ENCODE measurements at regions not wholly inside any gene's neighbourhood (a gene's known extent, or its start where the extent isn't known, plus 50 kb on each side); places are given as distances from the start of the nearest gene placed in this dataset.
"Not testable (repeated sequence)": the region's sequence is repeated elsewhere in the genome, so short reads cannot be mapped to it uniquely, and the experiment has no call there.

DNA sequence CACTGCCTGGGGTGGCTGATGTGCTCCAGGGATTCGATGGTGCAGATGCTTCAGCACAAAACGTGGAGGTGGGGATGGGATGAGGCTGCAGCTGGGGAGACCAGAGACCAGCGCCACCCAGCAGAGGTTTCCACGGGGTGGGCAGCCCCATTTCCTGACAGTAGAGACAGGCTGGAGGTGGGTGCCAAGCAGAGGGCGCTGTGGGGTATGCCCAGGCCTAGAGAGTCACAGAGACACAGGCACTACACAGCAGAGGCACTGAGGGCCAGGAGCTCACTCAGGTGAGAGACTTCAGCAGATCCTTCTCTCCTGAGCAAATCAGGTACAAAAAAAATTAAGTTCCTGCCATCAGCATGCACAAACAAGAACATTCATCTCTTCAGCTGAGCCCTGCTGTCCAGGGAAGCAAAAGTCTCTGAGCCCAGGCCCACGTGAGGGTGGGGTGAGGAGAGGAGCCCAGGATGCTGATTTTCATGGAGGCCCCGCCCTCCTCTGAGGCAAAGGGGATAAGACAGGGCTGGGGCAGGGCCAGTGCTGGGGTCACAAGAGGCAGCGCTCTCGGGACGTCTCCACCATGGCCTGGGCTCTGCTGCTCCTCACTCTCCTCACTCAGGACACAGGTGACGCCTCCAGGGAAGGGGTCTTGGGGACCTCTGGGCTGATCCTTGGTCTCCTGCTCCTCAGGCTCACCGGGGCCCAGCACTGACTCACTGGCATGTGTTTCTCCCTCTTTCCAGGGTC, 53.1 kb downstream of the GGTLC2 start:
- DNase-seq (ENCODE audit: insufficient read length) (no peak), FAIRE-seq (no peak)
- TF ChIP-seq TAF1 (IDR thresholded peaks at IDR 0.05; ENCODE audit: borderline replicate concordance, low read depth, low read length) (no peak), POLR2A (IDR thresholded peaks at IDR 0.05; ENCODE audit: low read depth, low read length) (no peak), POLR2AphosphoS5 (IDR thresholded peaks at IDR 0.05; ENCODE audit: low read depth, low read length) (no peak)

DNA sequence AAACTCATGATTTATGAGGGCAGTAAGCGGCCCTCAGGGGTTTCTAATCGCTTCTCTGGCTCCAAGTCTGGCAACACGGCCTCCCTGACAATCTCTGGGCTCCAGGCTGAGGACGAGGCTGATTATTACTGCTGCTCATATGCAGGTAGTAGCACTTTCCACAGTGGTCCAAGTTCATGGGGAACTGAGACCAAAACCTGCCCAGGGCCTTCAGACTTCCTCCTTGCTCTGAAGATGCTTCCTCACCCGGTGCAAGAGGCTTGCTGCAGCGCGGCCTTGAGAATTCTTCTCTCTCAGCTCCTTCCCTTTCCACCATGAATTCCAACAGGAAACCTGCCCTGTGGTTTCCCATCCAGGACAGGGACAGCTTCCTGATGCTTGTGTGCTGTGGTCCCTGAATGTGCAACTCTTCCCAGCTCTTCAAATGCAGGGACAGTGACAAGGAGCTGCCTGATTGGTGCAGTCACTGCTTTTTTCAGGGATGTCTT, 53.9 kb downstream of the GGTLC2 start:
- DNase-seq (ENCODE audit: insufficient read length) (no peak), FAIRE-seq (no peak)

DNA sequence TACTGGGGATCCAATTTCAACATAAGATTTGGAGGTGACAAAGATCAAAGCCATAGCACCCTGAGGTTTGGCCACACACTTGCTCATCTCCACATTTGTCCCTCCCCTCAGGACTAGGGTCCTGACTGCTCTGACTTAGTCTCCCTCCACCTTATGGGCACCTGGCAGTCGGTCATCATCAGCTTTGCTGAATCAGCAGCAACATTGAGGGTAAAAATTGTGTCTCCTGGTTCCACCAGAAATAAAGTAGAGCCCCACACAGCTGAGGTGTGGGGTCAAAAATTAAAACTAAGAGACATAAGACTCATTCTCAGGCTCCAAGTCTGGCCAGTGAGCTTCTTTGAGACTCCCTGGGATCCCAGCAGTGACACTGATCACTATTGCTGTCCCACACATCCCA, 56.2 kb downstream of the GGTLC2 start:
- FAIRE-seq (no peak), DNase-seq (ENCODE audit: insufficient read length) (no peak)
- TF ChIP-seq POLR2A (IDR thresholded peaks at IDR 0.05; ENCODE audit: low read depth, low read length) = no peak
- no peak for TF ChIP-seq TAF1 (IDR thresholded peaks at IDR 0.05; ENCODE audit: borderline replicate concordance, low read depth, low read length)
- TF ChIP-seq POLR2AphosphoS5 (IDR thresholded peaks at IDR 0.05; ENCODE audit: low read depth, low read length) = no peak

More for the DNA sequence above, 53.9 kb downstream of the GGTLC2 start:
- TF ChIP-seq TAF1 (IDR thresholded peaks at IDR 0.05; ENCODE audit: borderline replicate concordance, low read depth, low read length) = no peak
- TF ChIP-seq POLR2A (IDR thresholded peaks at IDR 0.05; ENCODE audit: low read depth, low read length) = no peak
- no peak for TF ChIP-seq POLR2AphosphoS5 (IDR thresholded peaks at IDR 0.05; ENCODE audit: low read depth, low read length)

DNA sequence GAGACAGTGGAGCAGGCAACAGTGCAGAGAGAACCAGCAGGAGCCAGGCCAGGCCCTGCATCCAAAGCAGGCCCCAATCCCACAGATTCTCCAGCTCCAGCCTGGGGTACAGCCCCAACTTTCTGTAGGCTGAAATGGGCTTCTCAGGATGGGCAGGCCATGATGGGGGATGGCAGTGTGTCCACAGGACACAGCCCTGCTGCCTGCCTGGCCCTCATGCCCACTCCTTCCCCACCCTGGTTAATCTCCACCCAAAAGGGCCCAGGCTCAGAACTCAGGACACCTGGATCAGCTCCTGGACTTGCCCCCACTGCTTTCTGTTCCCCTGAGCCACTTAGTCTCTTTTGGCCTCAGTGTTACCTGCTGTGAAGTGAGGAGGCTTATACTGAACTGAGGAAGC, 57.1 kb downstream of the GGTLC2 start:
- not testable (repeated sequence) for FAIRE-seq; DNase-seq (ENCODE audit: insufficient read length)

DNA sequence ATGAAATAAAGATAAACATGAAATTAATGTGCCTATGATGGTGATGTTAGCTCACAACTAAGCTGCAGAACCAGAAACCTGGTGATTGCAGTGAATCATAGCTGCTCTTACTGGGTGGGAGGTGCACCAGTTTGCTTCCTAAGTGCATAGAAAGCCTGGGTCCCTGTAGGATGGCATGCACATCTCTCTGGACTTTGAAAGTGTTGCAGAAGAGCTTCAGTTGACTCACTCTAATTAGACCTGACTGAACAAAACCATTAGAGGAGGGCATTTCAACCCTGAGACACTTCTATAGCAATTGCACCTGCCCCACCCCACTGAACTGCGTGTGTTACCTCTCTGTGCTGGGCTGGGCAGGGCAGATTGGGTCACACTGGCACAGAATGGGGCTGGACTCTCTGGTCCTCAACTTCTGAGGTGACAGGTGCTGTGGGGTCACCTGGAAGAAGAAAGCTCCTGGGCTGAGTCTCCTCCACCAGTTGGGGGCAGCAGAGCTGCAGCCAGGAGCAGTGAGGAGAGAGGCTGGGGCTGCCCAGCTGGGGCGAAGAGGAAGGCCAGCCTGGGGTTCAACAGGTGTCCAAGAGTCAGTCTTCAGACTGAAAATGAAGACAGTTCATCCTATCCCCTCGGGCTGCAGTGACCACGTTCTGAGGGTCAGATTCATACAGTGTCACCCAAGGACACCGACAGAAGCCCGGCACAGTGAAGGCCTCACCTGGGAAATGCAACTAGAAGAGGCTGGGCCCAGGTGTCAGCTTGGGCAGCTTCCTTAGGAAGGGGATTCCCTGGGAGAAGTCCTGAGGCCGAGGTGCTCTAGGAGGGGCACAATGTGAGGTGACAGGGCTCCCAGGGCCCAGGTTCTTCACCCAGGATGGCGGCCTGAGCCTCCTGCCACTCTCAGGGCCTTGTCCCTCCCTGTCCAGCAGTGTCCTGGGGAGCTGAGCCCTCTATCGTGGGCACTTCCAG, 58.1 kb downstream of the GGTLC2 start:
- no peak for TF ChIP-seq POLR2AphosphoS5 (IDR thresholded peaks at IDR 0.05; ENCODE audit: low read depth, low read length)
- no peak for TF ChIP-seq POLR2A (IDR thresholded peaks at IDR 0.05; ENCODE audit: low read depth, low read length)
- no peak for TF ChIP-seq TAF1 (IDR thresholded peaks at IDR 0.05; ENCODE audit: borderline replicate concordance, low read depth, low read length)
- FAIRE-seq (peak; percentile 85), DNase-seq (ENCODE audit: insufficient read length) (no peak)

DNA sequence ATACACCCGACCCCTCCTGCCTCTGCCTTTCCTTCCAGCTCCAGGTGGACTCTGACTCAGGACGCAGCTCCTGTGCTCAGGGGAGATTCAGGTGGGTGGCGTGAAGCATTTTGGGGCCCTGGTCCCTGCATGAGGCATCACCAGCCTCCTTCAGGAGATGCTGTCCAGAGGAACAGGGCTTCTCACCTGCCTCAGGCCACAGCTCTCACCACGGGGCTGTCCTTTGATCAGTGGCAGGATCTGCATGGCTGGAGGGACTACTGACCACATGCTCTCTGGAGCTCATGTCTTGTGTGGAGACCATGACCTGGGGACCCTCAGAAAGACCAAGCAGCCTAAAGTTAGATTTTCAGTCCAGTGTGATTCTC, 58.8 kb downstream of the GGTLC2 start:
- TF ChIP-seq POLR2AphosphoS5 (IDR thresholded peaks at IDR 0.05; ENCODE audit: low read depth, low read length) (no peak), POLR2A (IDR thresholded peaks at IDR 0.05; ENCODE audit: low read depth, low read length) (no peak), TAF1 (IDR thresholded peaks at IDR 0.05; ENCODE audit: borderline replicate concordance, low read depth, low read length) (no peak)
- DNase-seq (ENCODE audit: insufficient read length) (no peak), FAIRE-seq (no peak)

DNA sequence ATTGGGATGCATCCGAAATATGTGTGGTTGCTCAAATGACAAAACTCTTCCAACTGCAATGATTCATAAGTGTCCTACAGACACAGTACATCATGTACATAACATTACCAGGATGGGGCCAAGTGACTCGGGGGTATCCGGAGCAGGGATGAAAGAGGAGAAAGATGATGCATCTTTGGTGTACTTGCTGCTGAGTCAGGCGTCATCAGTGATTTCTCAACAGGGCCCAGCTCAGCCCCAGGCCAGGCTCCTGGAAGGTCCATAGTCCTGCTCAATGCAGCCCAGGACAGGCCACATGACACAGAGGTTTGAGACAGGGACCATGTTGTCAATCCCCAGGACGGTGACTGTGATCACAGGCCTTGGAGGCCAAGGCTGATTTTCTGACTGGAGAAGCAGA, 59.3 kb downstream of the GGTLC2 start:
- no peak for TF ChIP-seq POLR2A (IDR thresholded peaks at IDR 0.05; ENCODE audit: low read depth, low read length)
- no peak for TF ChIP-seq TAF1 (IDR thresholded peaks at IDR 0.05; ENCODE audit: borderline replicate concordance, low read depth, low read length)
- TF ChIP-seq POLR2AphosphoS5 (IDR thresholded peaks at IDR 0.05; ENCODE audit: low read depth, low read length) = no peak
- DNase-seq (ENCODE audit: insufficient read length) = no peak
- FAIRE-seq = no peak

DNA sequence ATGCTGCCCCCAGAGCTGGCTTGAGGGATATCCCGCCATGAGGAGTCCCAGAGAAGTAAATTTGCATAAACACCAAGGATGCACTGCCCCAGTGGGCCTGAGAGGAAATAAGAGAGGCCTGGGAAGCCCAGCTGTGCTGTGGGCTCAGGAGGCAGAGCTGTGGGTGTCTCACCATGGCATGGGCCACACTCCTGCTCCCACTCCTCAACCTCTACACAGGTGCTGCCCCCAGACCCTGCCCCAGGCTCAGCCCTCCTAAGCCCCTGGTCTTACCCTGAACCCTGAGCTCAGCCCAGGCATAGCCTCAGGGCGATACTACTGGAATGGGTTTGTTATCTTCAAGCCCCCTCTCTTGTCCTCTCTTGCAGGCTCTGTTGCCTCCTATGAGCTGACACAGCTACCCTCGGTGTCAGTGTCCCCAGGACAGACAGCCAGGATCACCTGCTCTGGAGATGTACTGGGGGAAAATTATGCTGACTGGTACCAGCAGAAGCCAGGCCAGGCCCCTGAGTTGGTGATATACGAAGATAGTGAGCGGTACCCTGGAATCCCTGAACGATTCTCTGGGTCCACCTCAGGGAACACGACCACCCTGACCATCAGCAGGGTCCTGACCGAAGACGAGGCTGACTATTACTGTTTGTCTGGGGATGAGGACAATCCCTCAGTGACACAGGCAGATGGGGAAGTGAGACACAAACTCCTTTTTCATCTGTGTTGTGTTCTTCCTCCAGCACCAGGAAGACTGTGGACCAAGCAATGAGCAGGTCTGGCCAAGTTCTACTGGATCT, 59.9 kb downstream of the GGTLC2 start:
- DNase-seq (ENCODE audit: insufficient read length) (no peak), FAIRE-seq (no peak)
- TF ChIP-seq POLR2A (IDR thresholded peaks at IDR 0.05; ENCODE audit: low read depth, low read length) (no peak), TAF1 (IDR thresholded peaks at IDR 0.05; ENCODE audit: borderline replicate concordance, low read depth, low read length) (no peak), POLR2AphosphoS5 (IDR thresholded peaks at IDR 0.05; ENCODE audit: low read depth, low read length) (no peak)

DNA sequence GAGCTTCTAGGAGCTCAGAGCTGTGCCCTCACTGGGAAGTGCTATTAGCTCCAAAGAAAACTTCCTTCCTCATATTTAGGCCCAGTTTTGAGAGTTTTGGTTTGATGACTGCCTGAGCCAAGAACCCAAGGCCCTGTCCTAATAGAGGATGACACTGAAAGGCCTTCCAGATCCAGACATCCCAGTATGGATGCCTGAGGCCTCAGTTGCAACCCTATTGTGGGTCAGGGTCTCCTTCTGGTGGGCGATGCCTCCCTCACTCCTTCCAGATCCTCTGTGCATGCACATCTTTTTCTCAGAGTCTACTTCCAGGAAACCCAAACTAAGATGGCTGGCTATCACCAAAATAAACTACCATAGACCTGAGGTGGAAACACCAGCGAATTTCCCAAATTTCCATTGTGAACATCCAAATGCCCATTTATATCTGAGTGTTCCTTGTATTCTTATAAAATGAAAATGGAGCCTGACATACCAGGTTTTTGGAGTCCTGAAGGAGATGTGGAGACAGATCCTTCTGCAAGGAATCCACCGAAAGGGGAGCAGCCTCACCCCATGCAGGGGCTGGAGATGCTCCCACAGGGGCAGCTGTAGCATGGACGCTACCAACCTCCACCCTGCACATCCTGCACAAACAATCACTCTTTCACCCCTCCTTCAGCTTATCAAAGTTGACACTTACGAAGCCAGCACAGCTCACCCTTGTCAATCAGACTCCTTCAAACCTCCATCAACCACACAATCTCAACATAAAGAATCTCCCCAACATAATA, 61.1 kb downstream of the GGTLC2 start:
- no peak for DNase-seq (ENCODE audit: insufficient read length)
- FAIRE-seq = no peak
- TF ChIP-seq TAF1 (IDR thresholded peaks at IDR 0.05; ENCODE audit: borderline replicate concordance, low read depth, low read length) = no peak
- TF ChIP-seq POLR2A (IDR thresholded peaks at IDR 0.05; ENCODE audit: low read depth, low read length) = no peak
- no peak for TF ChIP-seq POLR2AphosphoS5 (IDR thresholded peaks at IDR 0.05; ENCODE audit: low read depth, low read length)

DNA sequence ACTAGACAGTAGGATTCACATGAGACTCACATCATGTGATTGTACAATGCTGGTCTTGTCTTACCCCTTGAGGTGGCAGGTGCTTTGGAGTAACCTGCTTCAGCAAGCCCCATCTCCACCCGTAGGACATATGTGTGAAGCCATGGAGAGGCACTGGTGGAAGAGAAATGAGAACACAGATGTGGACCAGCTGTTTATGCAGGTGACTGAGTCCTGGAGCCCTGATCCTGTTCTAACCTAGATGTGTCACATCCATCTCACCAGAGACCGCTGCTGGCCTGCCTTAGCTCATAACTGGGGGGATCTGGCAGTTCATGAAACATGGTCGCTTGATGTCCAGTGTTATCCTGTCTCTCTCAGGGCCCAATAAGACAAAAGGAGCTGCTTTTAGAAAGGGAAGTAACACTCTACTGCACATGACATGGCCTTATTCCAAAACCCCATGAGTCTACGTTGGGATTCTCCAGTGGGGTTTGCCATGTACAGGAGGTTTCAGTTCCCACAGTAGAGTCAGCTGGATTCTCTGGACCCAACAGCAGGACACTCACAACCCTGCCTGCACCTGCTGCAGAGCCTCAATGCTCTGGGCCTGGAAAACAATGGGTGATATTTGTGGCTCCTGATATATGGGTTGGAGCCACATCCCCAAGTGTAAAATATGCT, 62.0 kb downstream of the GGTLC2 start:
- peak; percentile 38 for FAIRE-seq
- no peak for TF ChIP-seq POLR2AphosphoS5 (IDR thresholded peaks at IDR 0.05; ENCODE audit: low read depth, low read length)
- DNase-seq (ENCODE audit: insufficient read length) = no peak

Measured in GM12892 (cell line).